ENCODE measurements at regions not wholly inside any gene's neighbourhood (a gene's known extent, or its start where the extent isn't known, plus 50 kb on each side); places are given as distances from the start of the nearest gene placed in this dataset.

GRCh38 chr2:18423636-18424035 is 136.8 kb downstream of the RDH14 start:
- TF ChIP-seq POLR2AphosphoS5 (IDR thresholded peaks at IDR 0.05) = no peak
- TF ChIP-seq POLR2A (IDR thresholded peaks at IDR 0.05) = no peak
- no peak for TF ChIP-seq CTCF (IDR thresholded peaks at IDR 0.05)
- H3K9me3 ChIP-seq = no peaks in the 10 kb centered on the region
- intact Hi-C loops (cut with DNase I) = no loop called here
- H3K4me1 ChIP-seq (replicated peaks) = no peaks in the 10 kb centered on the region
- no peak overlapping the region for H3K27ac ChIP-seq
- no peak for DNase-seq (ENCODE audit: low spot score)
- H3K36me3 ChIP-seq = no peaks in the 10 kb centered on the region
- no peaks in the 10 kb centered on the region for H3K27me3 ChIP-seq (replicated peaks; ENCODE audit: insufficient read depth)
- H3K4me3 ChIP-seq = no peak overlapping the region

- WGBS = 69% methylated on average over 2 of the region's 2 CpGs
- H3K4me3 ChIP-seq = no peak overlapping the region
These were observed 137.9 kb downstream of the RDH14 start for GRCh38 chr2:18422432-18423165.

GRCh38 chr2:18413676-18414396 is 146.6 kb downstream of the RDH14 start:
- intact Hi-C loops (cut with DNase I) = no loop called here
- Histone ChIP-seq H3K27ac (no peak overlapping the region), H3K36me3 (no peaks in the 10 kb centered on the region), H3K4me3 (no peak overlapping the region), H3K4me1 (replicated peaks) (no peaks in the 10 kb centered on the region), H3K27me3 (replicated peaks; ENCODE audit: insufficient read depth) (no peaks in the 10 kb centered on the region), H3K9me3 (no peaks in the 10 kb centered on the region)
- no peak for TF ChIP-seq POLR2A (IDR thresholded peaks at IDR 0.05)
- TF ChIP-seq POLR2AphosphoS5 (IDR thresholded peaks at IDR 0.05) = no peak
- 52% methylated on average over 2 of the region's 2 CpGs for WGBS
- DNase-seq (ENCODE audit: low spot score) = no peak

More at GRCh38 chr2:18422432-18423165, 137.9 kb downstream of the RDH14 start:
- intact Hi-C loops (cut with DNase I) = no loop called here
- Histone ChIP-seq H3K27me3 (replicated peaks; ENCODE audit: insufficient read depth) (no peaks in the 10 kb centered on the region), H3K4me1 (replicated peaks) (no peaks in the 10 kb centered on the region), H3K27ac (no peak overlapping the region), H3K9me3 (no peaks in the 10 kb centered on the region), H3K36me3 (no peaks in the 10 kb centered on the region)
- DNase-seq (ENCODE audit: low spot score) = no peak
- TF ChIP-seq POLR2AphosphoS5 (IDR thresholded peaks at IDR 0.05) = no peak
- TF ChIP-seq CTCF (IDR thresholded peaks at IDR 0.05) = no peak
- TF ChIP-seq POLR2A (IDR thresholded peaks at IDR 0.05) = no peak

GRCh38 chr2:18412980-18413675 is 147.3 kb downstream of the RDH14 start:
- intact Hi-C loops (cut with DNase I) = no loop called here
- H3K4me3 ChIP-seq = no peak overlapping the region
- TF ChIP-seq POLR2A (IDR thresholded peaks at IDR 0.05) (no peak), POLR2AphosphoS5 (IDR thresholded peaks at IDR 0.05) (no peak), CTCF (IDR thresholded peaks at IDR 0.05) (no peak)
- H3K27ac ChIP-seq = no peak overlapping the region
- H3K9me3 ChIP-seq = no peaks in the 10 kb centered on the region
- no peaks in the 10 kb centered on the region for H3K4me1 ChIP-seq (replicated peaks)
- H3K27me3 ChIP-seq (replicated peaks; ENCODE audit: insufficient read depth) = no peaks in the 10 kb centered on the region
- no peak for DNase-seq (ENCODE audit: low spot score)
- no peaks in the 10 kb centered on the region for H3K36me3 ChIP-seq
- WGBS = 79% methylated on average over 3 of the region's 3 CpGs

- intact Hi-C loops (cut with DNase I) = no loop called here
- Histone ChIP-seq H3K36me3 (no peaks in the 10 kb centered on the region), H3K9me3 (no peaks in the 10 kb centered on the region), H3K27me3 (replicated peaks; ENCODE audit: insufficient read depth) (no peaks in the 10 kb centered on the region), H3K4me3 (no peak overlapping the region), H3K27ac (no peak overlapping the region), H3K4me1 (replicated peaks) (no peaks in the 10 kb centered on the region)
- no peak for TF ChIP-seq POLR2A (IDR thresholded peaks at IDR 0.05)
- no peak for TF ChIP-seq CTCF (IDR thresholded peaks at IDR 0.05)
- no peak for TF ChIP-seq POLR2AphosphoS5 (IDR thresholded peaks at IDR 0.05)
- DNase-seq (ENCODE audit: low spot score) = no peak
- 81% methylated on average over 1 of the region's 1 CpG for WGBS
These were observed 148.8 kb downstream of the RDH14 start for GRCh38 chr2:18411626-18412025.
